ENCODE measurements at regions not wholly inside any gene's neighbourhood (a gene's known extent, or its start where the extent isn't known, plus 50 kb on each side); places are given as distances from the start of the nearest gene placed in this dataset.

GRCh38 chr12:124517260-124518050 lies 50.0 kb downstream of the NCOR2 start:
- peak; percentile 93 to 97 (median 93) for DNase-seq

- peak in 1 of 3 experiments; percentile 75 for DNase-seq
Measured at GRCh38 chr12:124516850-124517249, 50.6 kb downstream of the NCOR2 start.

GRCh38 chr12:124515981-124516380 lies 51.4 kb downstream of the NCOR2 start:
- DNase-seq, result no peak

- DNase-seq, result no peak
Measured at GRCh38 chr12:124514996-124515932, 52.1 kb downstream of the NCOR2 start.

GRCh38 chr12:124514145-124514995 lies 53.0 kb downstream of the NCOR2 start:
- DNase-seq, result no peak

GRCh38 chr12:124513297-124513867 lies 54.0 kb downstream of the NCOR2 start:
- DNase-seq, result no peak

GRCh38 chr12:124512667-124513296 lies 54.6 kb downstream of the NCOR2 start:
- peak in 2 of 3 experiments; percentile 65 to 91 for DNase-seq

- no peak for DNase-seq
Measured at GRCh38 chr12:124511259-124511985, 56.0 kb downstream of the NCOR2 start.

GRCh38 chr12:124510301-124510970 lies 57.0 kb downstream of the NCOR2 start:
- DNase-seq, result peak in 1 of 3 experiments; percentile 46

GRCh38 chr12:124509676-124510300 lies 57.6 kb downstream of the NCOR2 start:
- peak in 2 of 3 experiments; percentile 31 to 65 for DNase-seq

GRCh38 chr12:124509300-124509675 lies 58.1 kb downstream of the NCOR2 start:
- no peak for DNase-seq

GRCh38 chr12:124508381-124509079 lies 58.9 kb downstream of the NCOR2 start:
- DNase-seq, result no peak

- DNase-seq, result no peak
Measured at GRCh38 chr12:124507188-124508109, 60.0 kb downstream of the NCOR2 start.

GRCh38 chr12:124506832-124507153 lies 60.6 kb downstream of the NCOR2 start:
- DNase-seq, result no peak

GRCh38 chr12:124506145-124506831 lies 61.1 kb downstream of the NCOR2 start:
- peak; percentile 91 to 99 (median 94) for DNase-seq

GRCh38 chr12:124505001-124505818 lies 62.2 kb downstream of the NCOR2 start:
- no peak for DNase-seq
